GM12891 (cell line): ENCODE measurements at regions not wholly inside any gene's neighbourhood (a gene's known extent, or its start where the extent isn't known, plus 50 kb on each side); places are given as distances from the start of the nearest gene placed in this dataset.

Experiments
- PAX5 ChIP-seq: IDR thresholded peaks from 2 replicates; pipeline ENCODE4 v1.6.1; 2011; ENCODE audit warnings: low read length, moderate library complexity, mild to moderate bottlenecking; ENCODE audit not compliant: insufficient read depth, severe bottlenecking
- POLR2A ChIP-seq: IDR thresholded peaks from 2 replicates; pipeline ENCODE4 v1.6.1; 2011; ENCODE audit warnings: low read depth, low read length, control low read depth
- POLR2AphosphoS5 ChIP-seq: IDR thresholded peaks from 2 replicates; pipeline ENCODE4 v1.6.1; 2011; ENCODE audit warnings: low read depth, low read length, control low read depth
- SPI1 ChIP-seq: IDR thresholded peaks from 2 replicates; pipeline ENCODE4 v1.6.1; 2011; ENCODE audit warnings: low read depth, low read length, control low read depth
- TAF1 ChIP-seq: IDR thresholded peaks from 2 replicates; pipeline ENCODE4 v1.6.1; 2011; ENCODE audit warnings: low read depth, low read length, control low read depth

DNA sequence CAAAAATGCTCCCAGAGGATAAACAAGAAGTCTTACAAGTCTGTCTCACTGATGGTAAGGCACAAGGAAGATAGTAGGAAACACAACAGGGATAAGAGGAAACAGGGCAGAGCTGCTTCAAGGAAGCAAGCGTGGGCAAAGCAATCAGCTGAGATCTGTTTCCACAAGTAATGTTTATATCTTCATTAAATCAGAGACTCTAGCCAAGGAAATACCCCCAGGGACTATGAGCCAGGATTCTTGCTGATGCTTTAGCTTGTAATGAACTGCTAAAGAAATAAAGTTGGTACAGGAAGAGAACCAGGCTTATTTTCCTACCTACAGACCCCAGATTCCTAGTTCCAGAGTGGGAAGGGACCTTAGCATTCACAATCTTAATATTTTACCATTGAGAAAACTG lies 112.7 kb upstream of the C3orf80 start:
- TF ChIP-seq POLR2A (no peak), TAF1 (no peak), POLR2AphosphoS5 (no peak), PAX5 (no peak), SPI1 (no peak)
